NCI-H1105 (cell line): ENCODE measurements at regions not wholly inside any gene's neighbourhood (a gene's known extent, or its start where the extent isn't known, plus 50 kb on each side); places are given as distances from the start of the nearest gene placed in this dataset.

Experiments
- DNase-seq: peaks from one replicate; lab custom pipeline; 2025; lab: John Stamatoyannopoulos, UW

DNA sequence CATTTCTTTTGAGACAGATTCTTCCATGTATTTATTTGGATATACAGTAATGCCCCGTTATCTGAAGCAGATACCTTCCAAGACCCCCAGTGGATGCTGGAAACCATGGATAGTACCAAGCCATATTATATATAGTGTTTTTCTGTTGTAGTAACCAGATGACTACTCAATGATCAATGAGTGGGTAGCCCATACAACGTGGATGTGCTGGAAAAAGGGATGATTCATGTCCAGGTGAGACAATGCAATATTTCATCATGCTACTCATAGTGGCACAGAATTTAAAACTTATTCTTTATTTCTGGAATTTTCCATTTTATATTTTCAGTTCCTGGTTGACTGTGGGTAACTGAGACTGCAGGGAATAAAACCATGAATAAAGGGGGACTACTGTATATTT is 427.5 kb downstream of the METTL15 start:
- no peak for DNase-seq

DNA sequence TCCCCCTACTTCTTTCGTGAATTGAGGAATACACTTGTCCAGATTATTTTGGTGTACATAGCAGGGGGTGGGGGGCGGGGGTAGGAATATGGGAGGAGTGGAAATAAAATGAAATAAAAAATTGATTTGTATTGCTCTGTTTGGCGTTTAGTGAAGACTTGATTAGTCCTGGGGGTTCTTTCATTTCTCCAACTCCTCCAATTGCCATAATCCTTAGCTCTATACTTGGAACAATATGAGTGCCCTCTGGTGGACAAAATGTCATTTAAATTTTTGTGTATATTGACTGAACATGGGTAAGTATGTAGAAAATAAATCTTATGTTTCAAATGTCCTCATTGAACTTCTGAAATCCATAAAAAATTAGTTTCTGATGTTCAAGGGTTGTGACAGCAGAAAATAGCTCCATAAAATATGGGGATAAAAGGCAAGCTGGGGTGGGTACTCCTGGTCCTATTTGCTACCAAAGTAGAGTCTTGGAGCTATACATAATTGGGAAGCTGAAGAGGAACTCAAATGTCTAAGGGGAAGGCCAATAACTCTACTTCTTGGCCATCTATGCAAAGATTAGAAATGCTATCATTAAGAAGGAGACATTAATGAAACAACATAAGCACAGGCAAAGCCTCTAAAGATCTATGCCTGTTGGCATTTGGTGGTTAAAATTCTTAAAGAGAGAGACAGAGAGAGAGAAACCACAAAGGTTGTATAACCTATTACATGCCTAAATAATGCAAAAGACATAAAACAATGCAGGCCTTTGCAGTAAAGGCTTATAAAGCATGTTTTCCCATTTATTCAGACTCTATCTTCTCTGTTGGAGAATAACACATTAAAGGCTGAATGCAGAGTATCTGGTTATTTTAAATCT is 421.6 kb downstream of the METTL15 start:
- peak; percentile 49 for DNase-seq

DNA sequence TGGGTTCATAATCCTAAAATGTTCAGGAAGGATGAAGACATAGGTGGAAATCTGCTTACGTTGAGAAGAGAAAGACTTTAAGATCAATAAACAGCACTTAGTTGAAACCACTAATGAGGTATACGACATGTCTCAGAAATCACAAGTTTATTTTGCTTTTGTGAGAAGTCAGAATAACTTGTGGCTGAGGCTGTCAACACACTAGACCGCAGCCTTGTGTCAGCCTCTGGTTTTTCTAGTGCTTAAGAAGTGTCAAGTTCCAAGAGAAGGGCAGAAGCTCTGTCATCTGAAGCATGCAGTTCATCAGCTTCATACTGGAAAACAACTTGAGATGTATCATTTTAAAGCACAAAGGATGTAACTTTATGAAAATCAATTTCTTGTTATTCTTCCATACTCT is 420.9 kb downstream of the METTL15 start:
- no peak for DNase-seq

DNA sequence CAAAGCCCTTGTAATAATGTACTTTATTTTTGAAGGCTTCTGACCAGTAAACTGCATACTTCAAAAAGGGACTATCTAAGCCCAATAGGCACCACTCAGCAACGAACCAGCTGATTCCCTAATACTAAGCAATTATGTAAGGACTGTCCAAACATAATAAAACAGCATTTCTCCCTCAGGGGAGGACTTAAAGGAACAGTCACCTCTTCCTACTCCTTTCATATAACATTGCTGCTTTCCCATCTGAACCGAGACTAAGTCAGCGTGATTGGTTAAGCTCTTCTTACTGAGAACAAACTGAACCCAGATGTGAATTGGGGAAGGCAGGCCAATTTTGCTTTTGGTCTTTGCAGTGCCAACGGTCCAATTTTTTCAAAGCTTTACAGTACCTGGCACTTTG is 420.0 kb downstream of the METTL15 start:
- no peak for DNase-seq

DNA sequence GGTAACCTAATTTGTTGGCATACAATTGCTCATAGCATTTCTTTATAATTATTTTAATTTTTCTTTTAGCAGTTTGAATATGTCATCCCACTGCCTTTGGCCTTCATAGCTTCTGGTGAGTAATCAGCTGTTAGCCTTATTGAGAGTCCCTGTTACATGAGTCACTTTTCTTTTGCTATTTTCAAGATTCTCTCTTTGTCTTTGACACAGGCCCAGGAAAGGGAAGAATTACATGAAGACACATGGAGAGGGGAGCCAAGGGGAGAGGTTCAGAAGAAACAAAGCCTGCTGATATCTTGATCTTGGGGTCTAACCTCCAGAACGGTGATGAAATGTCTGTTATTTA is 418.2 kb downstream of the METTL15 start:
- no peak for DNase-seq

DNA sequence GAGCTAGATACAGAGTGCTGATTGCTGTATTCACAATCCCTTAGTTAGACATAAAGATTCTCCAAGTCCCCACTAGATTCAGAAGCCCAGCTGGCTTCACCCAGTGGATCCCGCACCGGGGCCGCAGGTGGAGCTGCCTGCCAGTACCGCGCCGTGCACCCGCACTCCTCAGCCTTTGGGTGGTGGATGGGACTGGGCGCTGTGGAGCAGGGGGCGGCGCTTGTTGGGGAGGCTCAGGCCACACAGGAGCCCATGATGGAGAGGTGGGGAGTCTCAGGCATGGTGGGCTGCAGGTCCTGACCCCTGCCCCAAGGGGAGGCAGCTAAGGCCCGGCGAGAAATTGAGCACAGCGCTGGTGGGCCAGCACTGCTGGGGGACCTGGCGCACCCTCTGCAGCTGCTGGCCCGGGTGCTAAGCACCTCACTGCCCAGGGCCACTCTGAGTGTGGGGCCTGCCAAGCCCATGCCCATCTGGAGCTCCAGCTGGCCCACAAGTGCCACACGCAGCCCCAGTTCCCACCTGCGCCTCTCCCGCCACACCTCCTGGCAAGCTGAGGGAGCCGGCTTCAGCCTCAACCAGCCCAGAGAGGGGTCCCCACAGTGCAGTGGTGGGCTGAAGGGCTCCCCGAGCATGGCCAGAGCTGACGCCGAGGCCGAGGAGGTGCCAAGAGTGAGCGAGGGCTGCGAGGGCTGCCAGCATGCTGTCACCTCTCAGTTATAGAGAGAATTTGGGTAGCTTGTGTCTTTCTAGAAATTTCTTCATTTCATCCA is 417.6 kb downstream of the METTL15 start:
- DNase-seq: no peak

DNA sequence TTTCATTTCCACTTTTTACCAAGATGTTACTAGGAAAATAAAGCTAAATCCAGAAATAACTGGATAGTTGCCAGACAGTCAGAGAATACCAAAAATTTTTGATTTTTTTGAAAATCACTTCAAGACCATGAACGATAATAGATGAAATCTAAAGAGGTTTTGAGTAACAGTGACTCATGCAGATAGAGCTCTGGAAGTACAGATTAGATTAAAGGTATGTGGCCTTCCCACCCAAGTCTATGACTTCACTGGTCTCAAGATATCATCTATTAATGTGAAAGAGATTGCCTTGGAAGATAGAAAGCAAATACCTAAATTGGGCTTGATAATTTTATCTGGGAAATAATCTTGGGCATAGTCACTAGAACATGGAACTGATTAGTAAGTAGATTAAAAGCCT is 415.9 kb downstream of the METTL15 start:
- DNase-seq: no peak

DNA sequence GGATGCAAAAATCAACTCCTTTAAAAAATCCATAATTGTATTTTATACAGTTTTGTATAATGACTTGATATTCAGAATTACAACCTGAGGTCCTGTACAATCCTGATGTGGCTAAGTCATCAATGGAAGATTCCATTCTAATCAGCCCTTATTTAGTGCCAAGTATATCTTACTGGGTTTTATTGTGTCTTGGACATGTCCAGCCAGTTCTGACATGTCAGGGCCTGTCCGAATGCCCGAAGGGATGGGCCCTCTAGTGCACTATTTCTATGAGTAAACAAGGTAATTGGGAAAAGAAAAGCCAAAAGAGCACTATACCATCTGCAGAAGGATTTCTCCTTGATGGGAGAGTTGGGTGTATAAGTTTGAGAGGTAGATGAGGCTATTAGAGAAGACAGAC is 412.9 kb downstream of the METTL15 start:
- peak; percentile 6 for DNase-seq

DNA sequence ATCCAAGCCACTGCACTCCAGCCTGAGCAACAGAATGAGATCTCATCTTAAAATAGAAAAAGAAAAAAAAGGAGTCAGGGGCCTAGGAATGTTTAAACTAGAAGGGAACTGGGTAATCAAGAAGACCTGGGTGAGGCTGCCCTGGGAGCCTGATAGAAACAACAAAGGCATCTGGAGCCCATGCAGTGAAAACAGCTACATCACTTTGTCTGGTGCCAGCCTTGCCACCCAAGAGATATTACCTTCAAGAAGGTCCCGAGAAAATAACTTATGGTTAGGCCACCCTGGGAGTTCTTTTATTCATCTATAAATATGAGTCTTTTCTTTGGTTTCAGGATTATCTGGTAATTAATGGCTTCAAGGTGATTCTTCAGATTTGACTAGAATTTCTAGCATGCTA is 412.1 kb downstream of the METTL15 start:
- no peak for DNase-seq

DNA sequence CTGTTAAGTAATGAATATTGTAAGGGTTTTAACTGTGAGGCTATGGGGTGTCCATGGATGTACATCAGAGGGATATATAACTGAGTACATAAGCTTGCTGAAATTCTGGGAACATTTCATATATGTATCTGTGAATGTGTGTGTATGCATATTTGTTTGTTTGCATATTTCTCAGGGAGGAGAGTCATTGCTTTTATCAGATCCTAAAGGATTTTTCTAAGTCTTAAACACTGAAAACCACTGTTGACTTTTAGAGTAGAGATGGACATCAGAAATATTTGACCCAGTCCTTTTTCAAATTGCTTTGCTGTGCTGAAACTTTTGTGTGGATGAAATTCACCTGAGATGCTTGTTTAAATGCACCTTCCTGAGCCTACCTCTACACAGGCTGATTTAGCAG is 410.6 kb downstream of the METTL15 start:
- DNase-seq: no peak

DNA sequence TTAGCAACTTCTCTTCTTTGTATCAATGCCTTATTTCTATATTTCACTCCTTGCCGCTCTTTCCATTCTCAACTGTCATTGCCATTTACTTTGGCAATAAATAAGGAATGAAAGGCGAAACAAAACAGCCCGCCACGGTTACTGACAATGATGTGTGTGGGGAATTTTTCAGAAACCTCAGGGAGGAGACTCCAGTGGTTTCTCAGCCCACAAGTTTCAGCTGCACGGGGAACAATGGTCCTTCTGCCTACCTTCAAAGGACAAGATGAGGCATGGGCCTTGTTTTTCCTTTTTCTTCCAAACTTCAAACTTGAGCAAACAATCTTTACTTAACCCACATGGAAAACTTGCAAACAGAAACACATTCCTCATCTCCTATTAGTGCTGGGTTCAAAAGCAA is 409.4 kb downstream of the METTL15 start:
- no peak for DNase-seq

DNA sequence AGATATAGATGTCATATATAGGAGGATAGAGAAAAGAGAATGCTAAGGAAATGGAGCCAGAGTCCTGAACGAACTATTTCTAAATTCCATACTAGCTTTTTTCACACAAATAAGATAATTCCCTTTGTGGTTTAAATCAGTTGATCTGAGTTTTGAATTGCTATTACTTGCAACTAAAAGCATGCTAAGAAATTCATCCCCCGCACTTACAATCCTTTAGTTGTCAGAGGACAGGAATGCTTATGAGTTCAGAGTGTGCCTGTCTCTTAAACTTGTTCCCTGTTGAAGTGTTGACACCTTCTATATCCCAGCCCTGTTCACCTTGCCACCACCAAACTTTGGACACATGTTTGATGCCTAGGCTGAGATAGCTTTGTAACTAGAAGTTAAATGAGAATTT is 406.2 kb downstream of the METTL15 start:
- no peak for DNase-seq

DNA sequence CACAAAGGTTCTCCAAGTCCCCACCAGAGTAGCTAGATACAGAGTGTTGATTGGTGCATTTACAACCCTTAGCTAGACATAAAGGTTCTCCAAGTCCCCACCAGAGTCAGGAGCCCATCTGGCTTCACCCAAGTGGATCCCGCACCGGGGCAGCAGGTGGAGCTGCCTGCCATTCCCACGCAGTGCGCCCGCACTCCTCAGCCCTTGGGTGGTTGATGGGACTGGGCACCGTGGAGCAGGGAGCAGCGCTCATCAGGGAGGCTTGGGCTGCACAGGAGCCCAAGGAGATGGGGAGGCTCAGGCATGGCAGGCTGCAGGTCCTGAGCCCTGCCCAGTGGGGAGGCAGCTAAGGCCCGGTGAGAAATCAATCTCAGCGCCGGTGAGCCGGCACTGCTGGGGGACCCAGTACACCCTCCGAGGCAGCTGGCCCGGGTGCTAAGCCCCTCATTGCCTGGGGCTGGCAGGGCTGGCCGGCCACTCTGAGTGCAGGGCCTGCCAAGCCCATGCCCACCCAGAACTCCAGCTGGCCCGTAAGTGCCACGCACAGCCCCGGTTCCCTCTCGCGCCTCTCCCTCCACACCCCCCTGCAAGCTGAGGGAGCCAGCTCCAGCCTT is 404.1 kb downstream of the METTL15 start:
- no peak for DNase-seq

DNA sequence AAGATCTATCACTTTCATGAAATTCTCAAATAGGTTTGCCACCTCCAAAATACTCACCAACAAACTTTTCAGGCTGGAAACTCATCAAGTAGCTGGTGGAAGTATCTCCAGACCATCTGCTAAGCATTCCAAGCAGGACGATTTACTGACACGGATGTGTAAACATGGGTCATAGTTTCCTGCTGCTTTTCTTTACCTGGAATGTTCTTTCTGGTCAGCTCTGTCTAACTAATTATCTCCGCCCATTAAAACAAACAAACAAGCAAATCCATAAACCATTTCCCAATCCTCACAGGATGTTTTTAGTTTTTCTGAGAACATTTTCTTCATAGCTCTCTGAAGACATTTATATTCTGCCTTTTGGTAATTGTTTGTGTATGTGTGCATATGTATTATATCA is 397.0 kb downstream of the METTL15 start:
- DNase-seq: no peak

DNA sequence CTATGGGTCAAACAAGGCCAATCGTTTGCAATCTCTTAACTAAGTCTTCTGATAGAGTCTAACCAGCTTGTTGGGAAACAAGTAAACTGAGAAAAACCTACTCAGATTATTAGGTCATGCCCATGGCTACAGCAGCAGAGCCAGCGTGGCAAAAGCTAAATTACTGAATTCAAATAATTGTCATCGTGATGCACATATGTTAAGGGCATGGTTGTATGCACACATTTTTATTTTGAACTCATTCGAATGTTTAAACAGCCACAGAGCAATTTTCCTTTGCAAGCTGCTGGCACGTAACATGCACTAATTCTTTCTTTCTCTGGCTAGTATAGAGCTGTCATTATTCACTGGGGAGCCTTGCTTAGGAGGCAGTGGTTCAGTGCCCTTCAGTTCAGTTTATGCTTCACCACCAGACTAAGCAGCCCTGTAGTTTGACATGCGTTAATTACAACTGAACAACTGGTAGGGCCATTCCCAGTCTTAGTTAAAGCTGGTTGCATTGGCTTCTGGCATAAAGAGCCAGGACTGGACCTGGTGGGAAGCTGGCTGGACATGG is 396.4 kb downstream of the METTL15 start:
- DNase-seq: no peak

DNA sequence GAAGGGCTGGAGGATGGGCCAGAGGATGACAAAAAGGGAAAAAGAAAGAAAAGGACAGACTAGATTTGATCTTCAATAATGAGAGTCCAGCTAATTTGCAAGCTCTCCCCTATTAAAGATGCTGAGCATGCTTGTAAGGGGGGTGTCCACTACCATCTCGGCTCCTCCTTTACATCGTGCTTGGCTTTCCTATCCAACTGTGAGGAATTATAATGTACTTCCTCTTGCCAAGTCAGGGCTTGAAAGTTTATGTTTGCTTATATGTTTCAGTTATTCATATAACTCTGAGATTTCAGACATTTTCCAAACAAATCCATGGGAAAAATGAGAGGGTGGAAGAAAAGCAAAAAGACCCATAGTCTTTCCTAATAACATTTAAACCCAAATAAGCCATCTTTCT is 387.1 kb downstream of the METTL15 start:
- no peak for DNase-seq

DNA sequence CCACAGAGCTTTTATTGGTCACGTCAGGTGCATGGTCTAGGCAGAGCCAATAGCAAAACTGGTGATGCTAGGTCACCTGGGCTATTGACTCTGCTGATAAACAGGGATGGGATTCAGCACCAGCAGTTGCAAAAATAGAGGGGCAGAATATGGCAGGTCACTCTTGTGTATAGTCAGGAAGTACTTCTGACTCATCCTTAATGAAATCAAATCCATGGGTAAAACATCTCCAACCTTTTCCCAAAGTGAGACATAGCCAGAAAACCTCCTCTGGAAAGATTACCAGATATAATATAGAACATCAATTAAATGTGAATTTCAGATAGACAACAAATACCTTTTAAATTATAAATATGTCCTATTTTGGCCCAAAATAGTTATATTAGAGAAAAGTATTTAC is 383.2 kb downstream of the METTL15 start:
- no peak for DNase-seq

DNA sequence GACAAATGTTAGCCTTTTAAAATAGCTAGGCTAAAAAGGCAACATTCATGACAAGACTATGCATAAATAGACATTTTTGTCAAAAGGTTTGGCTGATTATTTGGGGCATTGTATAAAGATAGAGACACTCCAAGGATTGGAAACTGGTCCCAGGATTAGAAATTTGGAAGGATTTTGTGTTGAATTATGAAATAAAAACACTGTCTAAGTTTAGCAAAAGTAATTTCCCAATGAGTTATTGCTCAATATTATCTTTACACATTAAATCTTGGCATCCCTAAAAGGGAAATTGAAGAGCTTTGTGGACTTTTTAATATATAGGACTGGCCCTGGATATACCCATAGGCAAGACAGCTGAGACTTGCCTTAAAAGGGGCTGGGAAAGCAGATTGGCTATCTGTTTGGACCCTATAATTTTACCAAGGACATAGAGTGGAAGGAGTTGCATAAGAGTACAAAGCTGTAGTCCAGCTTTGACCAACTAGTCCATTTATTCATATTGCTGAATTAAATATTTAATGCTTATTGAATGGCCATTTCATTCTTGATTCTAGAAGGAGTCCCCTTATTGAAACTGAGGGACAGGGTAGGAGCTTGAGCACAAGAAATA is 382.7 kb downstream of the METTL15 start:
- DNase-seq: no peak

DNA sequence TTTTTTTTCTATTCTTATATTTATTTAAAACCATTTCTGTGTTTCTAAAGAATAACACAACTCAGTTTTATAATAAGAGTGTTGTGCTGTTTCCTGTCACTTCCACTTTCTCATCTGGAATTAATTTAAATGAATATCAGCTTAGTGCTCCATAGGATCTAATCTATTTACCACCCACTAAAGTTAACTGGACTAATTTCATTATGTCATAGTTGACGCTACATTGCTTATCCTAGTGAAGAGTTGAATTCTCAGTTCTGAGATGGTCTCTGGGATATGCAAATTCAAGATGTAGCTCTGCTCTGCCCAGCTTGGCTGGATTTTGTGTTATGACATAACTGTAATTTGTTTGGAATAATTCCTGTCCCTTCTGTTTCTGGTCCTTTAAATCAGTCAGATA is 380.1 kb downstream of the METTL15 start:
- DNase-seq: no peak

DNA sequence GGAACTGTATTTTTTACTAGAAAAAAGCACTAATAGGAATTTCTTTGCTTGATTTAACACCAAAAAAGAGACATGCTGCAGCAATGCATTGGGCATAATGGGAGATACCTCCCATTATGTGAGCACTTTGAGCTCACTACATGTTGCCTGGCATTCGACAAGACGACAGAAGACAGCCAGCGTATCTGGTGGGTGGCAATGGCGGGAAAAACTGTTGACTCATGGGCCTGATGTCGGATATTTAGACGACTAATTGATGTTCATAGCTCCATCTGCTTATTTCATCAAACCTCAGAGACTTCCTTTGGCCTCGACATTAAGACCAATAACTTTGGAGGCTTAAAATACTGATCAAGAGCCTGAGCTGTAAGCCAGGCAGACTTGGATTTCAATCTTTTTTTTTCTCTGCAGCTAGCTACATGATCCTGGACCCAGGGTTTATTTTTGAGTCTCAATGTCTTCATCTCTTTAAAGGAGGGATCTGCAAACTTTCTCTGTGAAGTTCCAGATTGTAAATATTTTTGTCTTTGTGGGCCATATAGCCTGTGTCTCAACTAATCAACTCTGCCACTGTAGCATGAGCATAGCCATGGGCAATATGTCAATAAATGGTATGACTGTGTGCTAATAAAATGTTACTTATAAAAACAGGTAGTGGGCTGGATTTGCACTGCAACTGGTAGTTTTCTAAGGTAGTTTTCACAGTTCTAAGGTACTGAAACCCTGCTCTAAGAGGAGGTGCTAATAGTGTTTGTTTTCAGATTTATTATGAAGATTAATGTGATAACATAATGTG is 375.1 kb downstream of the METTL15 start:
- no peak for DNase-seq

DNA sequence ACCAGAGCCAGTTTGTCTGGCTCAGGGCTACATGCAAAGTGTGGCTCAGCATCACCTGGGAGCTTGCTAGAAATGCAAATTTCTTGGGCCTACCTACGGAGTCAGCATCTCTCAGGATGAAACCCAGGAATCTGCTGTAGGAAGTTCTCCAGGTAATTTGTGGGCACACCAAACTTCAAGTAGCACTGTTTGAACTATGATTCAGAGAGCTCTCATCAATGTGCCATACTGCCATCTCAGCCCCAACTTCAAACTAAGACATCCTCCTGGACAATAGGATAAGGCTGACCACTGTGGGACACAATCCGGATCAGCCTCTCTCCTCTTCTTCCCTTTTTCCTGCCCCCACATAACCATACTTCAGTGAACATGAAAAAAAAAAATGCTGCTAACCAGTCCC is 374.5 kb downstream of the METTL15 start:
- DNase-seq: no peak
